HepG2 (cell line): ENCODE measurements at regions not wholly inside any gene's neighbourhood (a gene's known extent, or its start where the extent isn't known, plus 50 kb on each side); places are given as distances from the start of the nearest gene placed in this dataset.

Experiments
- ATAC-seq: fragments of 200-7000 bp; cut with Tn5 transposase; 3 replicates; pipeline ENCODE4 v1.9.1; 2020; ENCODE audit warnings: mild to moderate bottlenecking, moderate library complexity
- BruUV-seq: library from RNA; stranded (reverse); fragments of 400-500 nt; replicated peaks from 2 replicates; lab custom pipeline; 2021; lab: Mats Ljungman, UMichigan
- CTCF ChIA-PET: fragments of 300-600 bp; formaldehyde crosslinking; extraction: SDS; loops from one replicate; lab custom pipeline; 2021; ENCODE audit warnings: low total read pairs, inconsistent platforms, low intra/inter-chr PET ratio; lab: Yijun Ruan, JAX
- POLR2A ChIA-PET: fragments of 350-600 bp; sonication (Branson Sonifier 250); formaldehyde crosslinking; loops from one replicate; lab custom pipeline; 2020; ENCODE audit warnings: antibody characterized with exemption, inconsistent platforms; lab: Yijun Ruan, JAX
- DNase-seq: peaks from one replicate; pipeline ENCODE4 v3.0.0-alpha.2; 2015; ENCODE audit warnings: low spot score
- FAIRE-seq: peaks from 3 replicates; lab custom pipeline; 2011; peaks lifted over from hg19 to GRCh38; lab: Jason Lieb, UNC
- H2AFZ ChIP-seq: one replicate; pipeline ENCODE4 v1.6.1; 2011; ENCODE audit warnings: low read length, inconsistent platforms
- H3K27ac ChIP-seq: fragments of 300-600 bp; 3 replicates; pipeline ENCODE4 v1.8.0; 2011; ENCODE audit warnings: mixed run types, mild to moderate bottlenecking, mixed read lengths, low read length, inconsistent platforms; ENCODE audit not compliant: insufficient read depth; ENCODE audit errors: extremely low read length
- H3K27me3 ChIP-seq, 2 experiments: fragments of 200-600 bp in 1 of 2; 2 replicates in 1 of 2; 3 replicates in 1 of 2; pipeline versions ENCODE4 v1.6.0 to v1.8.0; 2011; ENCODE audit warnings: low read length in 2 of 2, mild to moderate bottlenecking in 2 of 2, moderate library complexity in 2 of 2, inconsistent platforms in 1 of 2; ENCODE audit not compliant: insufficient read depth in 2 of 2, control insufficient read depth in 1 of 2
- H3K36me3 ChIP-seq, 2 experiments: fragments of 200-600 bp in 1 of 2; replicated peaks in 1 of 2; 2 replicates in 1 of 2; 3 replicates in 1 of 2; pipeline versions ENCODE4 v1.5.1 to v1.8.0; 2011; ENCODE audit warnings: low read length in 2 of 2, inconsistent platforms in 1 of 2; ENCODE audit not compliant: insufficient read depth in 2 of 2, control insufficient read depth in 1 of 2
- H3K4me1 ChIP-seq: 2 replicates; pipeline ENCODE4 v1.5.1; 2012; ENCODE audit warnings: low read length, inconsistent platforms; ENCODE audit not compliant: insufficient read depth
- H3K4me2 ChIP-seq: 2 replicates; pipeline ENCODE4 v1.6.0; 2011; ENCODE audit warnings: low read depth, low read length, inconsistent platforms
- H3K4me3 ChIP-seq, 3 experiments: fragments of 200-600 bp in 1 of 3; sonication (generic), shearing (Covaris generic) in 1 of 3; replicated peaks in 1 of 3; 2 replicates each; pipeline ENCODE4 v1.5.1; 2011 to 2016; ENCODE audit warnings: low read length in 3 of 3, inconsistent platforms in 2 of 3, low read depth in 2 of 3, mild to moderate bottlenecking in 2 of 3, control low read depth in 1 of 3, mixed read lengths in 1 of 3; ENCODE audit not compliant: insufficient read depth in 1 of 3
- H3K79me2 ChIP-seq: one replicate; pipeline ENCODE4 v1.6.1; 2011; ENCODE audit warnings: low read length, inconsistent platforms; ENCODE audit not compliant: insufficient read depth
- H3K9ac ChIP-seq: 2 replicates; pipeline ENCODE4 v1.6.0; 2011; ENCODE audit warnings: mild to moderate bottlenecking, low read depth, low read length, inconsistent platforms; ENCODE audit not compliant: insufficient read depth
- H3K9me3 ChIP-seq: 2 replicates; pipeline ENCODE4 v1.5.1; 2012; ENCODE audit warnings: mild to moderate bottlenecking, low read length
- H4K20me1 ChIP-seq: 2 replicates; pipeline ENCODE4 v1.6.0; 2011; ENCODE audit warnings: inconsistent platforms, mild to moderate bottlenecking, low read length, moderate library complexity; ENCODE audit not compliant: insufficient read depth
- ARNT2 ChIP-seq: sonication (generic); formaldehyde crosslinking; IDR thresholded peaks from 2 replicates; pipeline ENCODE4 v1.8.0; 2022; ENCODE audit warnings: mild to moderate bottlenecking, low read depth, missing genetic modification reagents, moderate library complexity
- ELF4 ChIP-seq: sonication (generic); formaldehyde crosslinking; IDR thresholded peaks from 2 replicates; pipeline ENCODE4 v1.5.0; 2020; ENCODE audit warnings: missing genetic modification reagents, mild to moderate bottlenecking, moderate library complexity, borderline replicate concordance
- MTA3 ChIP-seq: sonication (generic); formaldehyde crosslinking; IDR thresholded peaks from 2 replicates; pipeline ENCODE4 v1.4.0; 2020; ENCODE audit warnings: missing genetic modification reagents
- POGZ ChIP-seq: sonication (generic); formaldehyde crosslinking; IDR thresholded peaks from 2 replicates; pipeline ENCODE4 v1.4.0; 2020; ENCODE audit warnings: mild to moderate bottlenecking, missing genetic modification reagents
- ZKSCAN1 ChIP-seq: fragments of 150-350 bp; IDR thresholded peaks from 2 replicates; pipeline ENCODE4 v1.6.1; 2014; ENCODE audit warnings: low read length
- WGBS: methylation state at CpG from one replicate; pipeline ENCODE4 v1.1.6; 2017; ENCODE audit warnings: low lambda C conversion rate; 5-methylcytosine and 5-hydroxymethylcytosine counted together
- in situ Hi-C: cut with HindIII; loops from 2 replicates; pipeline ENCODE4 v1.10.0; 2017; ENCODE audit warnings: low pct_unique_long_range_greater_than_20kb; ENCODE audit not compliant: extremely low pct_ligation_motif_present
- intact Hi-C: fragments of 100-400 bp; cut with micrococcal nuclease; formaldehyde crosslinking; loops from one replicate; pipeline ENCODE4 v1.10.0; 2022; ENCODE audit not compliant: unreplicated experiment
- TF ChIP-seq, protein P1 (sequence below): sonication (generic); formaldehyde crosslinking; IDR thresholded peaks from 2 replicates; pipeline ENCODE4 v1.4.0; 2020; ENCODE audit warnings: missing genetic modification reagents, borderline replicate concordance
- TF ChIP-seq, protein P2 (sequence below): sonication (generic); formaldehyde crosslinking; conservative IDR thresholded peaks from 2 replicates; pipeline ENCODE4 v1.8.0; 2022; ENCODE audit warnings: missing genetic modification reagents
- TF ChIP-seq, protein P3 (sequence below): IDR thresholded peaks from 2 replicates; pipeline ENCODE4 v1.6.1; 2016; ENCODE audit warnings: low read depth, control low read depth

DNA sequence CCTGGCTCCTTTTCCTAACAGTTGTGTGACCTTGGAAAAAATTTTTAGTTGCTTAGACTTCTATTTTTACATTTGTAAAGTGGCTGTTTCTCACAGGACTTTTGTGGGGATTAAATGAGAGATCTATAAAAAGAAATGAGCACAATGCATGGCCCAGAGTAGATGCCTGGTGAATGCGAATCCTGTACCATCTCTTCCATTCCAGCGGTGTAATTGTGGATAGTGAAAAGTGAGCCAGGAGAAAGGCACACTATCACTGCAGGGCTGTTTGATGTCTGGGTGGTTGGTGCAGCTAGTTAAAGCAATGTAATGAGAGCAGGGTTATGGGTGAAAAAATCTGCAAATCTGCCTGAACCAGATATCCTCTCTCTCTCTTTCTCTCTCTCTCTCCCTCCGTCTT lies 347.5 kb upstream of the CITED2 start:
- FAIRE-seq, result no peak
- BruUV-seq, result no TSS peak
- intact Hi-C loops (no loop called here), in situ Hi-C loops (no loop called here)
- Histone ChIP-seq H3K9me3 (no peaks in the 10 kb centered on the region), H3K4me3 (no peak overlapping the region), H3K9ac (no peak overlapping the region), H4K20me1 (no peaks in the 10 kb centered on the region), H3K79me2 (no peaks in the 10 kb centered on the region), H3K27me3 (no peaks in the 10 kb centered on the region), H3K4me2 (no peak overlapping the region), H3K36me3 (no peaks in the 10 kb centered on the region), H2AFZ (no peak overlapping the region), H3K27ac (no peak overlapping the region), H3K4me1 (no peaks in the 10 kb centered on the region)
- 72% methylated on average over 3 of the region's 3 CpGs for WGBS
- ATAC-seq, result no peak
- TF ChIP-seq, protein P1, sequence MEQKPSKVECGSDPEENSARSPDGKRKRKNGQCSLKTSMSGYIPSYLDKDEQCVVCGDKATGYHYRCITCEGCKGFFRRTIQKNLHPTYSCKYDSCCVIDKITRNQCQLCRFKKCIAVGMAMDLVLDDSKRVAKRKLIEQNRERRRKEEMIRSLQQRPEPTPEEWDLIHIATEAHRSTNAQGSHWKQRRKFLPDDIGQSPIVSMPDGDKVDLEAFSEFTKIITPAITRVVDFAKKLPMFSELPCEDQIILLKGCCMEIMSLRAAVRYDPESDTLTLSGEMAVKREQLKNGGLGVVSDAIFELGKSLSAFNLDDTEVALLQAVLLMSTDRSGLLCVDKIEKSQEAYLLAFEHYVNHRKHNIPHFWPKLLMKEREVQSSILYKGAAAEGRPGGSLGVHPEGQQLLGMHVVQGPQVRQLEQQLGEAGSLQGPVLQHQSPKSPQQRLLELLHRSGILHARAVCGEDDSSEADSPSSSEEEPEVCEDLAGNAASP, result no peak
- TF ChIP-seq, protein P2, sequence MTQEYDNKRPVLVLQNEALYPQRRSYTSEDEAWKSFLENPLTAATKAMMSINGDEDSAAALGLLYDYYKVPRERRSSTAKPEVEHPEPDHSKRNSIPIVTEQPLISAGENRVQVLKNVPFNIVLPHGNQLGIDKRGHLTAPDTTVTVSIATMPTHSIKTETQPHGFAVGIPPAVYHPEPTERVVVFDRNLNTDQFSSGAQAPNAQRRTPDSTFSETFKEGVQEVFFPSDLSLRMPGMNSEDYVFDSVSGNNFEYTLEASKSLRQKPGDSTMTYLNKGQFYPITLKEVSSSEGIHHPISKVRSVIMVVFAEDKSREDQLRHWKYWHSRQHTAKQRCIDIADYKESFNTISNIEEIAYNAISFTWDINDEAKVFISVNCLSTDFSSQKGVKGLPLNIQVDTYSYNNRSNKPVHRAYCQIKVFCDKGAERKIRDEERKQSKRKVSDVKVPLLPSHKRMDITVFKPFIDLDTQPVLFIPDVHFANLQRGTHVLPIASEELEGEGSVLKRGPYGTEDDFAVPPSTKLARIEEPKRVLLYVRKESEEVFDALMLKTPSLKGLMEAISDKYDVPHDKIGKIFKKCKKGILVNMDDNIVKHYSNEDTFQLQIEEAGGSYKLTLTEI (CRISPR knock-in tag), result no peak
- TF ChIP-seq ARNT2 (CRISPR knock-in tag) (no peak), ELF4 (no peak), POGZ (CRISPR knock-in tag) (no peak), ZKSCAN1 (no peak), MTA3 (no peak)
- TF ChIP-seq, protein P3, sequence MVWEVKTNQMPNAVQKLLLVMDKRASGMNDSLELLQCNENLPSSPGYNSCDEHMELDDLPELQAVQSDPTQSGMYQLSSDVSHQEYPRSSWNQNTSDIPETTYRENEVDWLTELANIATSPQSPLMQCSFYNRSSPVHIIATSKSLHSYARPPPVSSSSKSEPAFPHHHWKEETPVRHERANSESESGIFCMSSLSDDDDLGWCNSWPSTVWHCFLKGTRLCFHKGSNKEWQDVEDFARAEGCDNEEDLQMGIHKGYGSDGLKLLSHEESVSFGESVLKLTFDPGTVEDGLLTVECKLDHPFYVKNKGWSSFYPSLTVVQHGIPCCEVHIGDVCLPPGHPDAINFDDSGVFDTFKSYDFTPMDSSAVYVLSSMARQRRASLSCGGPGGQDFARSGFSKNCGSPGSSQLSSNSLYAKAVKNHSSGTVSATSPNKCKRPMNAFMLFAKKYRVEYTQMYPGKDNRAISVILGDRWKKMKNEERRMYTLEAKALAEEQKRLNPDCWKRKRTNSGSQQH, result no peak
- ChIA-PET POLR2A (no interaction called here), CTCF (no interaction called here)
- no peak for DNase-seq
